ENCODE measurements at regions not wholly inside any gene's neighbourhood (a gene's known extent, or its start where the extent isn't known, plus 50 kb on each side); places are given as distances from the start of the nearest gene placed in this dataset.

- TF ChIP-seq, protein P1, sequence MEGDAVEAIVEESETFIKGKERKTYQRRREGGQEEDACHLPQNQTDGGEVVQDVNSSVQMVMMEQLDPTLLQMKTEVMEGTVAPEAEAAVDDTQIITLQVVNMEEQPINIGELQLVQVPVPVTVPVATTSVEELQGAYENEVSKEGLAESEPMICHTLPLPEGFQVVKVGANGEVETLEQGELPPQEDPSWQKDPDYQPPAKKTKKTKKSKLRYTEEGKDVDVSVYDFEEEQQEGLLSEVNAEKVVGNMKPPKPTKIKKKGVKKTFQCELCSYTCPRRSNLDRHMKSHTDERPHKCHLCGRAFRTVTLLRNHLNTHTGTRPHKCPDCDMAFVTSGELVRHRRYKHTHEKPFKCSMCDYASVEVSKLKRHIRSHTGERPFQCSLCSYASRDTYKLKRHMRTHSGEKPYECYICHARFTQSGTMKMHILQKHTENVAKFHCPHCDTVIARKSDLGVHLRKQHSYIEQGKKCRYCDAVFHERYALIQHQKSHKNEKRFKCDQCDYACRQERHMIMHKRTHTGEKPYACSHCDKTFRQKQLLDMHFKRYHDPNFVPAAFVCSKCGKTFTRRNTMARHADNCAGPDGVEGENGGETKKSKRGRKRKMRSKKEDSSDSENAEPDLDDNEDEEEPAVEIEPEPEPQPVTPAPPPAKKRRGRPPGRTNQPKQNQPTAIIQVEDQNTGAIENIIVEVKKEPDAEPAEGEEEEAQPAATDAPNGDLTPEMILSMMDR (conservative IDR thresholded peaks at IDR 0.05; ENCODE audit: low read depth): no peak
- CTCF ChIA-PET: no interaction called here
- POLR2A ChIA-PET (ENCODE audit: low non-redundant PET): no interaction called here
- H3K27ac ChIP-seq: no peak overlapping the region
- DNase-seq (ENCODE audit: low spot score): no peak
These were observed 265.8 kb upstream of the GRIA1 start for GRCh38 chr5:153224651-153225050.

DNA sequence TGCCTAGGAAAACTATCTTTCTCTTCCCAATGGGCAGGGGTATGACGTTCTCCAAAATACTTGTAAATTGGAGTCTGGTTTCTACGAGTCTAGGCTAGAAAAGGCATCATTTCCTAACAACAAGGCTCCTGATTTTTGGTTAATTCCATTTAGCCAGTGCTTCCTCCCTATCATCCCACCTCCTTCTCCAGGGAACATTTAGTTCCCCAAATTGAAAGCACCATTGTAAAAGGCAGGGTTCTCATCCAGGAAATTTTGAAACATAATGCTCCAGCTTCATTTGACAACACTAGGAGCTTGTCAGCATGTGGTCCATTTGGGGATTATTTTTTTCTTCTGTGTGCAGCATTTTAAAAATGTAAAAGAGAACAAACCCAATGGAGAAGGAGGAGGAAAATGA is 256.5 kb upstream of the GRIA1 start:
- no peak for DNase-seq (ENCODE audit: low spot score)
- TF ChIP-seq, protein P1 (conservative IDR thresholded peaks at IDR 0.05; ENCODE audit: low read depth): no peak
- H3K27ac ChIP-seq: no peak overlapping the region
- POLR2A ChIA-PET (ENCODE audit: low non-redundant PET): no interaction called here
- CTCF ChIA-PET: no interaction called here

DNA sequence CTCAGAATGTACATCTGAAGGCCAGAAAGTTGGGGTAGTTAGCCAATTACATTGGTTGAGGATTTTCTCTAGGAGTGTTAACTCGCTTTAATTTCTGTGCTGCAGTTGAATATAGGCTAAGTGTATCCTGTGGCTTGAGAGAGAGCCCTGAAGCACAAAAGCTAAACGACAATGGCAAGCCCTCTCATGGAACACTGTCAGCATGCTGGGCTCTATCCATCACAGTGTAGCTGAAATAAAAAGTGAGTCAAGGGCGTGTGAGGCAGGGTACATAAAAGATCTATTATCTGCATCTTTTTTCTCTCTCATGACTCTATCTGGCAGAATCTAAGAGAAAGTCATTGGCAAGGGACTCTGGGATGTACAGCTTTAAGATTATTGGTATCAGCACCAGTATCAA is 254.2 kb upstream of the GRIA1 start:
- CTCF ChIA-PET: no interaction called here
- no peak for DNase-seq (ENCODE audit: low spot score)
- POLR2A ChIA-PET (ENCODE audit: low non-redundant PET): no interaction called here
- H3K27ac ChIP-seq: no peak overlapping the region
- TF ChIP-seq, protein P1 (conservative IDR thresholded peaks at IDR 0.05; ENCODE audit: low read depth): no peak

GRCh38 chr5:153237671-153238332 is 252.7 kb upstream of the GRIA1 start:
- CTCF ChIA-PET: no interaction called here
- no peak for DNase-seq (ENCODE audit: low spot score)
- POLR2A ChIA-PET (ENCODE audit: low non-redundant PET): no interaction called here
- H3K27ac ChIP-seq: no peak overlapping the region
- TF ChIP-seq, protein P1 (conservative IDR thresholded peaks at IDR 0.05; ENCODE audit: low read depth): no peak

- ChIA-PET POLR2A (ENCODE audit: low non-redundant PET) (no interaction called here), CTCF (interaction anchor here (0.7 kb wide), 1 partner anchor 110 kb away, joined by 3 read pairs; no protein-coding TSS in a partner anchor)
- TF ChIP-seq, protein P1 (conservative IDR thresholded peaks at IDR 0.05; ENCODE audit: low read depth): no peak
- no peak overlapping the region for H3K27ac ChIP-seq
- DNase-seq (ENCODE audit: low spot score): no peak
These were observed 233.1 kb upstream of the GRIA1 start for GRCh38 chr5:153257381-153257780.

DNA sequence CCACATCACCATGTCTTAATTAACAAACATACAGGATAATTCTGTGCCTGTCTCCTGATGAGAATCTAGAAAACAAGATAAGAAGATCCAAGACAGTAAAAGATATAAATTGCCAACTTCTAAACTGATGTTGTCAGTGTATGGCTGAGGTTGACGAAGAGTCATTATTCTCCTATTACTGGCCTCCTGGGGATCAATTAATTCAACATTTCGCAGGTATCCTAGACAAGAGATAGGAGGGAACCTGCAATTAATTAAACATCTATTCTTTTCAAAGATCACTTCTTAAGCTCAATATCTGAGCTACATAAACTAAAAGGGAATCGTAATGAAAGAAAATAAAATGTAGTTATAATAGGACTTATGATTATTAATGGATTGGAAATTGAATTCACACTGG is 232.0 kb upstream of the GRIA1 start:
- no peak overlapping the region for H3K27ac ChIP-seq
- ChIA-PET CTCF (no interaction called here), POLR2A (ENCODE audit: low non-redundant PET) (no interaction called here)
- no peak for DNase-seq (ENCODE audit: low spot score)
- TF ChIP-seq, protein P1 (conservative IDR thresholded peaks at IDR 0.05; ENCODE audit: low read depth): no peak

Data from RWPE1 (cell line).